Fibroblast of lung (primary cell): ENCODE measurements at regions not wholly inside any gene's neighbourhood (a gene's known extent, or its start where the extent isn't known, plus 50 kb on each side); places are given as distances from the start of the nearest gene placed in this dataset.

Experiments
- CTCF ChIP-seq, 2 donors: IDR thresholded peaks in 1 of 2; conservative IDR thresholded peaks in 1 of 2; 1 replicate in 1 of 2; 2 replicates in 1 of 2; pipeline ENCODE4 v1.5.1; 2011 to 2012; ENCODE audit warnings: low read length in 2 of 2, control low read depth in 1 of 2, inconsistent platforms in 1 of 2, low read depth in 1 of 2, mild to moderate bottlenecking in 1 of 2
- EZH2 ChIP-seq: IDR thresholded peaks from 2 replicates; pipeline ENCODE4 v1.5.1; 2012; ENCODE audit warnings: low read length, control low read depth, mild to moderate bottlenecking; ENCODE audit errors: missing control alignments

- no peak for TF ChIP-seq CTCF (conservative IDR thresholded peaks at IDR 0.05 in 1 of 2, IDR thresholded peaks at IDR 0.05 in 1 of 2; ENCODE audit: low read depth in 1 of 2, low read length in 2 of 2)
- no peak for TF ChIP-seq EZH2
These were observed 325.1 kb downstream of the ADGRL2 start for GRCh38 chr1:82125866-82126265.
